DND-41 (cell line): ENCODE measurements at regions not wholly inside any gene's neighbourhood (a gene's known extent, or its start where the extent isn't known, plus 50 kb on each side); places are given as distances from the start of the nearest gene placed in this dataset.

Experiments used
- ATAC-seq: fragments of 200-7000 bp; cut with Tn5 transposase; 3 replicates; pipeline ENCODE4 v1.9.1; 2021; ENCODE audit warnings: low read depth; ENCODE audit not compliant: insufficient read depth
- DNase-seq: peaks from one replicate; pipeline ENCODE4 v3.0.0-alpha.2; 2020
- H2AFZ ChIP-seq: 2 replicates; pipeline ENCODE4 v1.6.0; 2012; ENCODE audit warnings: low read depth, low read length
- H3K27ac ChIP-seq: 2 replicates; pipeline ENCODE4 v1.5.1; 2012; ENCODE audit warnings: low read length, inconsistent platforms
- H3K27me3 ChIP-seq: fragments of 200-600 bp; sonication (generic); 2 replicates; pipeline ENCODE4 v1.6.0; 2012; ENCODE audit warnings: low read length, mild to moderate bottlenecking, inconsistent platforms; ENCODE audit not compliant: insufficient read depth, poor library complexity
- H3K36me3 ChIP-seq: 2 replicates; pipeline ENCODE4 v1.5.1; 2012; ENCODE audit warnings: low read length, inconsistent platforms; ENCODE audit not compliant: insufficient read depth
- H3K4me1 ChIP-seq: 2 replicates; pipeline ENCODE4 v1.5.1; 2012; ENCODE audit warnings: mild to moderate bottlenecking, low read length; ENCODE audit not compliant: insufficient read depth
- H3K4me2 ChIP-seq: 2 replicates; pipeline ENCODE4 v1.6.0; 2012; ENCODE audit warnings: mild to moderate bottlenecking, moderate library complexity, low read length, inconsistent platforms; ENCODE audit not compliant: insufficient read depth
- H3K4me3 ChIP-seq, 2 experiments: fragments of 200-600 bp in 1 of 2; shearing (Covaris generic) in 1 of 2; 2 replicates each; pipeline ENCODE4 v1.5.1; 2012 to 2016; ENCODE audit warnings: inconsistent platforms in 2 of 2, low read length in 2 of 2, mild to moderate bottlenecking in 2 of 2, low read depth in 1 of 2, moderate library complexity in 1 of 2
- H3K79me2 ChIP-seq: 2 replicates; pipeline ENCODE4 v1.6.0; 2012; ENCODE audit warnings: low read length, inconsistent platforms; ENCODE audit not compliant: insufficient read depth
- H3K9ac ChIP-seq: 2 replicates; pipeline ENCODE4 v1.6.0; 2012; ENCODE audit warnings: low read depth, mild to moderate bottlenecking, inconsistent platforms, low read length, moderate library complexity
- H3K9me3 ChIP-seq: 2 replicates; pipeline ENCODE4 v1.5.1; 2012; ENCODE audit warnings: low read length, moderate library complexity, mild to moderate bottlenecking, inconsistent platforms; ENCODE audit not compliant: insufficient read depth, severe bottlenecking
- H4K20me1 ChIP-seq: 2 replicates; pipeline ENCODE4 v1.6.0; 2012; ENCODE audit warnings: low read length; ENCODE audit not compliant: insufficient read depth
- CTCF ChIP-seq: IDR thresholded peaks from 2 replicates; pipeline ENCODE4 v1.5.1; 2012; ENCODE audit warnings: borderline replicate concordance, low read length, moderate library complexity, mild to moderate bottlenecking; ENCODE audit not compliant: poor library complexity, severe bottlenecking; ENCODE audit errors: extremely low read depth
- EZH2 ChIP-seq: IDR thresholded peaks from 3 replicates; pipeline ENCODE4 v1.6.1; 2012; ENCODE audit warnings: borderline replicate concordance, low read depth, mild to moderate bottlenecking, moderate library complexity, low read length, inconsistent platforms; ENCODE audit not compliant: severe bottlenecking

GRCh38 chrX:130997314-130997713 lies 60.8 kb upstream of the ARHGAP36 start:
- Histone ChIP-seq H2AFZ (no peak overlapping the region), H3K4me3 (no peak overlapping the region), H3K9ac (no peak overlapping the region), H3K79me2 (no peaks in the 10 kb centered on the region), H3K27me3 (no peaks in the 10 kb centered on the region), H3K27ac (no peak overlapping the region), H3K9me3 (no peaks in the 10 kb centered on the region), H3K4me1 (no peaks in the 10 kb centered on the region), H3K36me3 (no peaks in the 10 kb centered on the region), H4K20me1 (no peaks in the 10 kb centered on the region), H3K4me2 (no peak overlapping the region)
- no peak for DNase-seq
- TF ChIP-seq EZH2 = no peak
- no peak for TF ChIP-seq CTCF
- ATAC-seq = no peak

GRCh38 chrX:130999360-130999759 lies 58.8 kb upstream of the ARHGAP36 start:
- H3K27ac ChIP-seq = no peak overlapping the region
- no peak overlapping the region for H2AFZ ChIP-seq
- no peaks in the 10 kb centered on the region for H3K36me3 ChIP-seq
- H3K79me2 ChIP-seq = no peaks in the 10 kb centered on the region
- no peaks in the 10 kb centered on the region for H4K20me1 ChIP-seq
- H3K9ac ChIP-seq = no peak overlapping the region
- H3K4me2 ChIP-seq = no peak overlapping the region
- DNase-seq (no peak), ATAC-seq (no peak)
- no peak overlapping the region for H3K4me3 ChIP-seq
- no peak for TF ChIP-seq CTCF
- no peak for TF ChIP-seq EZH2
- H3K9me3 ChIP-seq = no peaks in the 10 kb centered on the region
- no peaks in the 10 kb centered on the region for H3K4me1 ChIP-seq
- H3K27me3 ChIP-seq = no peaks in the 10 kb centered on the region
